ENCODE measurements at regions not wholly inside any gene's neighbourhood (a gene's known extent, or its start where the extent isn't known, plus 50 kb on each side); places are given as distances from the start of the nearest gene placed in this dataset.

GRCh38 chr14:105903971-105904370, 377.6 kb downstream of the TMEM121 start:
- Histone ChIP-seq H2AFZ (ENCODE audit: low read length) (no peak overlapping the region), H2BK15ac (ENCODE audit: low read length) (no peak overlapping the region), H3K23me2 (ENCODE audit: low read depth, low read length) (no peaks in the 10 kb centered on the region), H3K36me3 (ENCODE audit: control insufficient read depth in 2 of 4, insufficient read depth in 4 of 4, low read length in 3 of 4) (no peaks in the 10 kb centered on the region), H4K20me1 (replicated peaks in 1 of 2; ENCODE audit: control insufficient read depth in 1 of 2, insufficient read depth in 2 of 2, low read length in 2 of 2) (no peaks in the 10 kb centered on the region), H3K27ac (ENCODE audit: low read depth, low read length) (no peak overlapping the region), H3K14ac (ENCODE audit: insufficient read length) (no peak overlapping the region), H3K27me3 (replicated peaks in 1 of 4; ENCODE audit: control insufficient read depth in 3 of 4, extremely low read depth in 1 of 4, insufficient read depth in 3 of 4, low read length in 3 of 4) (no peaks in the 10 kb centered on the region), H2BK12ac (ENCODE audit: low read depth, low read length) (no peak overlapping the region), H2BK5ac (ENCODE audit: low read depth, low read length) (no peak overlapping the region), H3K79me1 (ENCODE audit: low read depth, low read length) (no peaks in the 10 kb centered on the region), H2BK20ac (ENCODE audit: low read length) (no peak overlapping the region), H3K4me3 (ENCODE audit: extremely low read depth in 1 of 4, insufficient read depth in 2 of 4, low read depth in 3 of 4, low read length in 4 of 4) (no peak overlapping the region), H3K9me3 (ENCODE audit: insufficient read depth in 2 of 2, low read depth in 1 of 2, low read length in 1 of 2) (peaks cover 65 to 96% of the 10 kb centered on the region in 2 experiments), H3K9ac (replicated peaks in 1 of 4; ENCODE audit: extremely low read depth in 1 of 4, low read depth in 3 of 4, low read length in 3 of 4) (no peak overlapping the region), H4K5ac (ENCODE audit: insufficient read length, low read depth, low read length) (no peak overlapping the region), H4K8ac (ENCODE audit: extremely low read depth, insufficient read depth, low read length) (no peak overlapping the region), H3K23ac (ENCODE audit: insufficient read length) (no peak overlapping the region), H3K18ac (ENCODE audit: extremely low read depth, low read length) (no peak overlapping the region), H3K4ac (replicated peaks; ENCODE audit: insufficient read length, low read depth, low read length) (no peak overlapping the region), H3K79me2 (ENCODE audit: control insufficient read depth in 1 of 2, insufficient read depth in 2 of 2, low read length in 2 of 2) (no peaks in the 10 kb centered on the region), H4K91ac (replicated peaks; ENCODE audit: insufficient read length, low read length) (no peak overlapping the region), H3K56ac (replicated peaks; ENCODE audit: insufficient read length, low read depth, low read length) (no peak overlapping the region), H3K4me2 (ENCODE audit: insufficient read depth in 1 of 2, low read depth in 2 of 2, low read length in 2 of 2) (no peak overlapping the region), H3K4me1 (replicated peaks in 1 of 4; ENCODE audit: control insufficient read depth in 3 of 4, insufficient read depth in 4 of 4, low read length in 3 of 4) (no peaks in the 10 kb centered on the region), H2BK120ac (replicated peaks; ENCODE audit: low read depth, low read length) (no peak overlapping the region), H2AK5ac (ENCODE audit: low read depth, low read length) (no peak overlapping the region)
- WGBS, 2 experiments (ENCODE audit: extremely low coverage in 1 of 2, insufficient coverage in 1 of 2, insufficient read length in 1 of 2, insufficient replicate concordance in 2 of 2, low coverage in 1 of 2, low lambda C conversion rate in 2 of 2, missing lambda C conversion rate in 1 of 2) = 77% methylated on average over 5 of the region's 9 CpGs; no CpG with 5 or more reads in 1 of the 2 experiments
- FAIRE-seq = no peak
- ChIA-PET CTCF (ENCODE audit: partially characterized antibody) (interaction anchor here (0.6 kb wide), 1 partner anchor 256 kb away, joined by 3 read pairs; no protein-coding TSS in a partner anchor), POLR2A (ENCODE audit: partially characterized antibody) (no interaction called here)
- DNase-seq (ENCODE audit: low read depth in 1 of 2, low spot score in 2 of 2) = no peak
- TF ChIP-seq KDM1A (IDR thresholded peaks at IDR 0.05; ENCODE audit: borderline replicate concordance, low read length) = no peak
- TF ChIP-seq ASH2L (IDR thresholded peaks at IDR 0.05; ENCODE audit: low read length) = no peak
- TF ChIP-seq, protein P1, sequence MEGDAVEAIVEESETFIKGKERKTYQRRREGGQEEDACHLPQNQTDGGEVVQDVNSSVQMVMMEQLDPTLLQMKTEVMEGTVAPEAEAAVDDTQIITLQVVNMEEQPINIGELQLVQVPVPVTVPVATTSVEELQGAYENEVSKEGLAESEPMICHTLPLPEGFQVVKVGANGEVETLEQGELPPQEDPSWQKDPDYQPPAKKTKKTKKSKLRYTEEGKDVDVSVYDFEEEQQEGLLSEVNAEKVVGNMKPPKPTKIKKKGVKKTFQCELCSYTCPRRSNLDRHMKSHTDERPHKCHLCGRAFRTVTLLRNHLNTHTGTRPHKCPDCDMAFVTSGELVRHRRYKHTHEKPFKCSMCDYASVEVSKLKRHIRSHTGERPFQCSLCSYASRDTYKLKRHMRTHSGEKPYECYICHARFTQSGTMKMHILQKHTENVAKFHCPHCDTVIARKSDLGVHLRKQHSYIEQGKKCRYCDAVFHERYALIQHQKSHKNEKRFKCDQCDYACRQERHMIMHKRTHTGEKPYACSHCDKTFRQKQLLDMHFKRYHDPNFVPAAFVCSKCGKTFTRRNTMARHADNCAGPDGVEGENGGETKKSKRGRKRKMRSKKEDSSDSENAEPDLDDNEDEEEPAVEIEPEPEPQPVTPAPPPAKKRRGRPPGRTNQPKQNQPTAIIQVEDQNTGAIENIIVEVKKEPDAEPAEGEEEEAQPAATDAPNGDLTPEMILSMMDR (IDR thresholded peaks at IDR 0.05; ENCODE audit: control extremely low read depth in 1 of 3, insufficient read depth in 1 of 3, low read depth in 1 of 3, low read length in 3 of 3) = no peak
- no peak for TF ChIP-seq GTF2F1 (IDR thresholded peaks at IDR 0.05; ENCODE audit: borderline replicate concordance, low read depth, low read length)
- TF ChIP-seq JUND (IDR thresholded peaks at IDR 0.05; ENCODE audit: low read length) = no peak
- TF ChIP-seq ZNF274 (IDR thresholded peaks at IDR 0.05; ENCODE audit: borderline replicate concordance, extremely low read depth, low read length) = no peak
- no peak for TF ChIP-seq CHD1 (IDR thresholded peaks at IDR 0.05; ENCODE audit: low read depth, low read length)
- TF ChIP-seq TCF12 (IDR thresholded peaks at IDR 0.05; ENCODE audit: low read depth, low read length) = no peak
- no peak for TF ChIP-seq NRF1 (IDR thresholded peaks at IDR 0.05; ENCODE audit: low read depth, low read length)
- no peak for TF ChIP-seq TAF7 (optimal IDR thresholded peaks at IDR 0.05; ENCODE audit: borderline replicate concordance, low read depth, low read length)
- no peak for TF ChIP-seq RXRA (IDR thresholded peaks at IDR 0.05; ENCODE audit: insufficient read depth, low read depth, low read length)
- TF ChIP-seq POLR2AphosphoS5 (IDR thresholded peaks at IDR 0.05; ENCODE audit: low read depth, low read length) = no peak
- no peak for TF ChIP-seq RNF2 (IDR thresholded peaks at IDR 0.05; ENCODE audit: borderline replicate concordance, low read depth, low read length, missing control alignments, poor library complexity, severe bottlenecking)

Data from H1 (cell line).